ENCODE measurements at regions not wholly inside any gene's neighbourhood (a gene's known extent, or its start where the extent isn't known, plus 50 kb on each side); places are given as distances from the start of the nearest gene placed in this dataset.
A peak's percentile ranks its signal among the peaks of the same experiment; 100 is the strongest.

GRCh38 chr20:22160101-22160652 is 424.2 kb downstream of the FOXA2 start:
- Histone ChIP-seq H3K9me3 (no peaks in the 10 kb centered on the region), H3K27me3 (no peaks in the 10 kb centered on the region), H3K4me3 (no peak overlapping the region), H3K27ac (no peak overlapping the region), H3K36me3 (no peaks in the 10 kb centered on the region), H3K4me1 (no peaks in the 10 kb centered on the region)
- no peak for TF ChIP-seq POLR2A (IDR thresholded peaks at IDR 0.05)
- no peak for TF ChIP-seq CTCF (IDR thresholded peaks at IDR 0.05)
- TF ChIP-seq EP300 (IDR thresholded peaks at IDR 0.05), result no peak
- TF ChIP-seq POLR2AphosphoS5 (IDR thresholded peaks at IDR 0.05), result no peak
- no peak for ATAC-seq (ENCODE audit: low FRiP score in 2 of 2)
- DNase-seq, result peak in 1 of 2 donors; percentile 37
- whole genome bisulfite sequencing, 2 donors, result 32 to 51% methylated on average over 4 to 10 of the region's 10 CpGs

GRCh38 chr20:22159276-22159675 is 425.1 kb downstream of the FOXA2 start:
- no peak overlapping the region for H3K27ac ChIP-seq
- no peak overlapping the region for H3K4me3 ChIP-seq
- H3K9me3 ChIP-seq, result no peaks in the 10 kb centered on the region
- TF ChIP-seq CTCF (IDR thresholded peaks at IDR 0.05), result no peak
- no peak for TF ChIP-seq EP300 (IDR thresholded peaks at IDR 0.05)
- no peak for TF ChIP-seq POLR2A (IDR thresholded peaks at IDR 0.05)
- TF ChIP-seq POLR2AphosphoS5 (IDR thresholded peaks at IDR 0.05), result no peak
- ATAC-seq (ENCODE audit: low FRiP score in 2 of 2), result no peak
- H3K4me1 ChIP-seq, result no peaks in the 10 kb centered on the region
- 52 to 56% methylated on average over 2 of the region's 2 CpGs for WGBS, 2 donors
- H3K36me3 ChIP-seq, result no peaks in the 10 kb centered on the region
- DNase-seq, result no peak
- H3K27me3 ChIP-seq, result no peaks in the 10 kb centered on the region

- Histone ChIP-seq H3K36me3 (no peaks in the 10 kb centered on the region), H3K9me3 (peaks cover 0 to 14% (median 11%) of the 10 kb centered on the region in 4 donors), H3K27ac (no peak overlapping the region), H3K4me3 (no peak overlapping the region), H3K4me1 (no peaks in the 10 kb centered on the region), H3K27me3 (no peaks in the 10 kb centered on the region)
- DNase-seq, result no peak
- TF ChIP-seq POLR2AphosphoS5 (IDR thresholded peaks at IDR 0.05) (no peak), EP300 (IDR thresholded peaks at IDR 0.05) (no peak), CTCF (IDR thresholded peaks at IDR 0.05) (no peak), POLR2A (IDR thresholded peaks at IDR 0.05) (no peak)
- no peak for ATAC-seq (ENCODE audit: low FRiP score in 2 of 2)
Measured at GRCh38 chr20:22127587-22127986, 422.1 kb downstream of the PAX1 start.

GRCh38 chr20:22106308-22106938 is 401.0 kb downstream of the PAX1 start:
- Histone ChIP-seq H3K27ac (no peak overlapping the region), H3K27me3 (no peaks in the 10 kb centered on the region), H3K36me3 (no peaks in the 10 kb centered on the region), H3K4me1 (no peaks in the 10 kb centered on the region), H3K9me3 (no peaks in the 10 kb centered on the region), H3K4me3 (no peak overlapping the region)
- 63 to 75% methylated on average over 3 of the region's 3 CpGs for WGBS, 2 donors
- no peak for DNase-seq
- no peak for ATAC-seq (ENCODE audit: low FRiP score in 2 of 2)
- TF ChIP-seq POLR2A (IDR thresholded peaks at IDR 0.05) (no peak), EP300 (IDR thresholded peaks at IDR 0.05) (no peak), CTCF (IDR thresholded peaks at IDR 0.05) (peak in 2 of 6 experiments; percentile 20 to 30)

GRCh38 chr20:22101606-22102005 is 396.1 kb downstream of the PAX1 start:
- no peaks in the 10 kb centered on the region for H3K27me3 ChIP-seq
- 76 to 78% methylated on average over 3 of the region's 3 CpGs for WGBS, 2 donors
- DNase-seq (no peak), ATAC-seq (ENCODE audit: low FRiP score in 2 of 2) (no peak)
- H3K9me3 ChIP-seq, result no peaks in the 10 kb centered on the region
- H3K4me1 ChIP-seq, result no peaks in the 10 kb centered on the region
- no peaks in the 10 kb centered on the region for H3K36me3 ChIP-seq
- no peak overlapping the region for H3K27ac ChIP-seq
- H3K4me3 ChIP-seq, result no peak overlapping the region
- TF ChIP-seq POLR2AphosphoS5 (IDR thresholded peaks at IDR 0.05), result no peak

Data from upper lobe of left lung (tissue), 6 donors.